K562 (cell line): ENCODE measurements at regions not wholly inside any gene's neighbourhood (a gene's known extent, or its start where the extent isn't known, plus 50 kb on each side); places are given as distances from the start of the nearest gene placed in this dataset.

Experiments used
- ATAC-seq: fragments of 200-7000 bp; cut with Tn5 transposase; 3 replicates; pipeline ENCODE4 v1.9.1; 2020; ENCODE audit warnings: moderate library complexity
- BruUV-seq: library from RNA; stranded (reverse); fragments of 400-500 nt; replicated peaks from 2 replicates; lab custom pipeline; 2021; lab: Mats Ljungman, UMichigan
- CTCF ChIA-PET: fragments of 300-600 bp; formaldehyde crosslinking; extraction: SDS; loops from one replicate; lab custom pipeline; 2021; ENCODE audit warnings: low intra/inter-chr PET ratio; lab: Yijun Ruan, JAX
- POLR2A ChIA-PET: fragments of 300-600, 350-650 bp; sonication (Branson Sonifier 250); formaldehyde crosslinking; extraction: SDS; loops from one replicate; lab custom pipeline; 2021; ENCODE audit warnings: antibody characterized with exemption, inconsistent platforms; lab: Yijun Ruan, JAX
- DNase-seq, 4 experiments: peaks; one replicate each; pipeline versions ENCODE4 v3.0.0 to v3.0.0-alpha.2; 2011 to 2018; ENCODE audit warnings: low spot score in 3 of 4, mixed read lengths in 3 of 4; ENCODE audit errors: extremely low read depth in 1 of 4
- FAIRE-seq: peaks from 2 replicates; lab custom pipeline; 2011; peaks lifted over from hg19 to GRCh38; lab: Jason Lieb, UNC
- H2AFZ ChIP-seq: 2 replicates; pipeline ENCODE4 v1.6.0; 2011; ENCODE audit warnings: low read depth, low read length, control low read depth, inconsistent platforms
- H3K27ac ChIP-seq: fragments of 200-600 bp; 3 replicates; pipeline ENCODE4 v1.8.0; 2011; ENCODE audit warnings: low read depth, mild to moderate bottlenecking, control low read depth, inconsistent platforms, low read length, moderate library complexity, mixed read lengths; ENCODE audit errors: extremely low read depth
- H3K27me3 ChIP-seq, 2 experiments: fragments of 300-600 bp in 1 of 2; 2 replicates in 1 of 2; 3 replicates in 1 of 2; pipeline versions ENCODE4 v1.6.0 to v1.8.0; 2011; ENCODE audit warnings: inconsistent platforms in 2 of 2, low read length in 2 of 2, mild to moderate bottlenecking in 1 of 2, mixed read lengths in 1 of 2, moderate library complexity in 1 of 2; ENCODE audit not compliant: control insufficient read depth in 2 of 2, insufficient read depth in 2 of 2
- H3K36me3 ChIP-seq: fragments of 300-600 bp; 3 replicates; pipeline ENCODE4 v1.8.0; 2011; ENCODE audit warnings: mild to moderate bottlenecking, low read length, inconsistent platforms; ENCODE audit not compliant: control insufficient read depth, insufficient read depth
- H3K4me1 ChIP-seq, 2 experiments: fragments of 200-600 bp in 1 of 2; replicated peaks in 1 of 2; 2 replicates in 1 of 2; 3 replicates in 1 of 2; pipeline versions ENCODE4 v1.5.1 to v1.8.0; 2011; ENCODE audit warnings: inconsistent platforms in 2 of 2, low read length in 2 of 2, mild to moderate bottlenecking in 1 of 2, mixed read lengths in 1 of 2, moderate library complexity in 1 of 2; ENCODE audit not compliant: control insufficient read depth in 2 of 2, insufficient read depth in 2 of 2
- H3K4me2 ChIP-seq: 2 replicates; pipeline ENCODE4 v1.6.1; 2011; ENCODE audit warnings: low read length, control low read depth, inconsistent platforms, mixed read lengths; ENCODE audit not compliant: insufficient read depth
- H3K4me3 ChIP-seq: fragments of 200-600 bp; sonication (generic), shearing (Covaris generic); 2 replicates; pipeline ENCODE4 v1.5.1; 2016; ENCODE audit warnings: control low read depth, inconsistent platforms
- H3K79me2 ChIP-seq: fragments of 200-600 bp; 3 replicates; pipeline ENCODE4 v1.8.0; 2011; ENCODE audit warnings: low read length, inconsistent platforms; ENCODE audit not compliant: control insufficient read depth, insufficient read depth
- H3K9ac ChIP-seq, 2 experiments: 2 replicates each; pipeline versions ENCODE4 v1.6.0 to v1.6.1; 2011; ENCODE audit warnings: low read depth in 2 of 2, low read length in 2 of 2, control low read depth in 1 of 2, inconsistent platforms in 1 of 2, mild to moderate bottlenecking in 1 of 2, mixed read lengths in 1 of 2; ENCODE audit not compliant: insufficient read depth in 1 of 2
- H3K9me1 ChIP-seq: one replicate; pipeline ENCODE4 v1.6.0; 2011; ENCODE audit warnings: inconsistent platforms, mild to moderate bottlenecking, low read length, moderate library complexity; ENCODE audit not compliant: control insufficient read depth, insufficient read depth
- H3K9me3 ChIP-seq: replicated peaks from 2 replicates; pipeline ENCODE4 v1.5.1; 2011; ENCODE audit warnings: low read depth, low read length, inconsistent platforms; ENCODE audit not compliant: control insufficient read depth, insufficient read depth
- H4K20me1 ChIP-seq: replicated peaks from 2 replicates; pipeline ENCODE4 v1.6.1; 2011; ENCODE audit warnings: low read length, inconsistent platforms, mixed read lengths; ENCODE audit not compliant: control insufficient read depth, insufficient read depth
- BRF1 ChIP-seq: IDR thresholded peaks from 3 replicates; pipeline ENCODE4 v1.6.1; 2011; ENCODE audit warnings: borderline replicate concordance, mild to moderate bottlenecking; ENCODE audit not compliant: insufficient read length; ENCODE audit errors: extremely low read depth
- CBX3 ChIP-seq, 2 experiments: IDR thresholded peaks; 1 replicate in 1 of 2; 2 replicates in 1 of 2; pipeline ENCODE4 v1.6.1; 2012; ENCODE audit warnings: inconsistent platforms in 2 of 2, low read length in 2 of 2, borderline replicate concordance in 1 of 2, control low read depth in 1 of 2
- EHMT2 ChIP-seq: fragments of 450-650 bp; IDR thresholded peaks from 2 replicates; pipeline ENCODE4 v1.6.1; 2018; ENCODE audit warnings: antibody characterized with exemption
- HOXB6 ChIP-seq: fragments of 250-450 bp; sonication (Bioruptor Pico); IDR thresholded peaks from 2 replicates; pipeline ENCODE4 v1.5.1; 2022; ENCODE audit warnings: mild to moderate bottlenecking, borderline replicate concordance
- MECOM ChIP-seq: fragments of 250-450 bp; sonication (Bioruptor Pico); IDR thresholded peaks from 2 replicates; pipeline ENCODE4 v1.8.0; 2022; ENCODE audit warnings: inconsistent platforms
- NFE2 ChIP-seq: IDR thresholded peaks from 2 replicates; pipeline ENCODE4 v1.6.1; 2014; ENCODE audit warnings: antibody characterized with exemption, low read depth
- PHF20 ChIP-seq: fragments of 450-650 bp; IDR thresholded peaks from 2 replicates; pipeline ENCODE4 v1.6.1; 2018; ENCODE audit not compliant: partially characterized antibody
- PYGO2 ChIP-seq: fragments of 450-650 bp; IDR thresholded peaks from 2 replicates; pipeline ENCODE4 v1.6.1; 2016; ENCODE audit warnings: mild to moderate bottlenecking, missing genetic modification characterization, moderate library complexity, missing compliant biosample characterization
- SP1 ChIP-seq: sonication (generic); formaldehyde crosslinking; IDR thresholded peaks from 2 replicates; pipeline ENCODE4 v1.8.1; 2022; ENCODE audit warnings: mild to moderate bottlenecking, missing genetic modification reagents
- ZBED1 ChIP-seq: IDR thresholded peaks from 2 replicates; pipeline ENCODE4 v1.6.1; 2014
- WGBS: fragments of 100-300 bp; shearing (Covaris generic); methylation state at CpG from one replicate; pipeline ENCODE4 v1.1.6; 2016; ENCODE audit warnings: low coverage, mixed read lengths; ENCODE audit not compliant: insufficient coverage; ENCODE audit errors: missing lambda C conversion rate; 5-methylcytosine and 5-hydroxymethylcytosine counted together
- in situ Hi-C: fragments of 300-500 bp; cut with MboI; formaldehyde crosslinking; loops from 4 replicates; pipeline ENCODE4 v1.15.0; 2018; ENCODE audit warnings: inconsistent platforms, mixed read lengths
- intact Hi-C: fragments of 100-400 bp; cut with micrococcal nuclease; formaldehyde crosslinking; loops from 2 replicates; pipeline ENCODE4 v1.14.2; 2022
- TF ChIP-seq, protein P1 (sequence below): fragments of 150-350 bp; conservative IDR thresholded peaks from 2 replicates; pipeline ENCODE4 v1.6.1; 2014; ENCODE audit warnings: low read length
- TF ChIP-seq, protein P2 (sequence below): sonication (generic); formaldehyde crosslinking; IDR thresholded peaks from 2 replicates; pipeline ENCODE4 v1.9.0; 2022; ENCODE audit warnings: mild to moderate bottlenecking, missing genetic modification reagents
- TF ChIP-seq, protein P3 (sequence below): fragments of 450-650 bp; formaldehyde crosslinking; IDR thresholded peaks from 2 replicates; pipeline ENCODE4 v1.4.0; 2020; ENCODE audit warnings: mild to moderate bottlenecking
- TF ChIP-seq, protein P4 (sequence below): sonication (generic); formaldehyde crosslinking; IDR thresholded peaks from 2 replicates; pipeline ENCODE4 v1.8.1; 2023; ENCODE audit warnings: mild to moderate bottlenecking, missing genetic modification reagents
- TF ChIP-seq, protein P5 (sequence below), 3 experiments: fragments of 200-800 bp in 1 of 3; sonication (Bioruptor generic) in 1 of 3; sonication (generic) in 1 of 3; formaldehyde crosslinking in 1 of 3; IDR thresholded peaks; 2 replicates each; pipeline versions ENCODE4 v1.6.1 to v1.8.0; 2016 to 2022; ENCODE audit warnings: mild to moderate bottlenecking in 2 of 3, missing compliant biosample characterization in 2 of 3, missing genetic modification characterization in 2 of 3, missing genetic modification reagents in 1 of 3

DNA sequence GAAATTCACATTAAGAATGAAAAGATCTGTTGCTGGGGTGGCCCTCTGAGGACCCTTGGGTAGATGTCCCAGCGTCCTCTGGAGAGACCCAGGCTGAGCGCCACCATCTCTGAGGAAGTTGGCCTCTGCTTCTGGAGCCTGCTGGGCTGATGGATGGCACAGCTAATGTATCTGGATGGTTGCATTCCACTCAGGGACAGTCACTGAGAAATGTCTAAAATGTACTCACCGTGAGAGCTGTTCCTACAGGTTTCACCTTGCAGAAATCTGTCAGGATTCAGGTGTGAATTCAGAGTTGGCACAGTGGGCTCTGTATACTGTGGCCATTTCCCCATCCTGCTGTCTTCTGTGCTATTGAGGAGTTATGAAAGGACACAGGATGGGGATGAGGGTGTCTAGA is 247.2 kb downstream of the AACS start:
- Histone ChIP-seq H3K9ac (no peak overlapping the region), H3K27ac (no peak overlapping the region), H4K20me1 (no peaks in the 10 kb centered on the region), H3K9me3 (no peaks in the 10 kb centered on the region), H3K4me2 (no peak overlapping the region), H3K4me1 (no peaks in the 10 kb centered on the region), H3K36me3 (no peaks in the 10 kb centered on the region), H3K79me2 (no peaks in the 10 kb centered on the region), H2AFZ (no peak overlapping the region)
- WGBS = 3% methylated on average over 3 of the region's 3 CpGs
- POLR2A ChIA-PET = interaction anchor here (0.7 kb wide), 3 partner anchors 8 to 32 kb away, joined by 3 read pairs; no protein-coding TSS in a partner anchor
- no peak for ATAC-seq
- in situ Hi-C loops (no loop called here), intact Hi-C loops (no loop called here)
- FAIRE-seq = no peak
- DNase-seq = no peak
- TF ChIP-seq, protein P1, sequence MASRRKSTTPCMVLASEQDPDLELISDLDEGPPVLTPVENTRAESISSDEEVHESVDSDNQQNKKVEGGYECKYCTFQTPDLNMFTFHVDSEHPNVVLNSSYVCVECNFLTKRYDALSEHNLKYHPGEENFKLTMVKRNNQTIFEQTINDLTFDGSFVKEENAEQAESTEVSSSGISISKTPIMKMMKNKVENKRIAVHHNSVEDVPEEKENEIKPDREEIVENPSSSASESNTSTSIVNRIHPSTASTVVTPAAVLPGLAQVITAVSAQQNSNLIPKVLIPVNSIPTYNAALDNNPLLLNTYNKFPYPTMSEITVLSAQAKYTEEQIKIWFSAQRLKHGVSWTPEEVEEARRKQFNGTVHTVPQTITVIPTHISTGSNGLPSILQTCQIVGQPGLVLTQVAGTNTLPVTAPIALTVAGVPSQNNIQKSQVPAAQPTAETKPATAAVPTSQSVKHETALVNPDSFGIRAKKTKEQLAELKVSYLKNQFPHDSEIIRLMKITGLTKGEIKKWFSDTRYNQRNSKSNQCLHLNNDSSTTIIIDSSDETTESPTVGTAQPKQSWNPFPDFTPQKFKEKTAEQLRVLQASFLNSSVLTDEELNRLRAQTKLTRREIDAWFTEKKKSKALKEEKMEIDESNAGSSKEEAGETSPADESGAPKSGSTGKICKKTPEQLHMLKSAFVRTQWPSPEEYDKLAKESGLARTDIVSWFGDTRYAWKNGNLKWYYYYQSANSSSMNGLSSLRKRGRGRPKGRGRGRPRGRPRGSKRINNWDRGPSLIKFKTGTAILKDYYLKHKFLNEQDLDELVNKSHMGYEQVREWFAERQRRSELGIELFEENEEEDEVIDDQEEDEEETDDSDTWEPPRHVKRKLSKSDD = no peak
- TF ChIP-seq, protein P2, sequence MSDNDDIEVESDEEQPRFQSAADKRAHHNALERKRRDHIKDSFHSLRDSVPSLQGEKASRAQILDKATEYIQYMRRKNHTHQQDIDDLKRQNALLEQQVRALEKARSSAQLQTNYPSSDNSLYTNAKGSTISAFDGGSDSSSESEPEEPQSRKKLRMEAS (CRISPR knock-in tag) = no peak
- TF ChIP-seq PHF20 (no peak), NFE2 (no peak), PYGO2 (no peak), HOXB6 (CRISPR knock-in tag) (no peak), CBX3 (IDR thresholded peaks at IDR 0.05; ENCODE audit: borderline replicate concordance in 1 of 2, low read length in 2 of 2) (no peak), EHMT2 (no peak), MECOM (CRISPR knock-in tag) (no peak), ZBED1 (no peak), SP1 (CRISPR knock-in tag) (no peak), BRF1 (no peak)
- TF ChIP-seq, protein P3, sequence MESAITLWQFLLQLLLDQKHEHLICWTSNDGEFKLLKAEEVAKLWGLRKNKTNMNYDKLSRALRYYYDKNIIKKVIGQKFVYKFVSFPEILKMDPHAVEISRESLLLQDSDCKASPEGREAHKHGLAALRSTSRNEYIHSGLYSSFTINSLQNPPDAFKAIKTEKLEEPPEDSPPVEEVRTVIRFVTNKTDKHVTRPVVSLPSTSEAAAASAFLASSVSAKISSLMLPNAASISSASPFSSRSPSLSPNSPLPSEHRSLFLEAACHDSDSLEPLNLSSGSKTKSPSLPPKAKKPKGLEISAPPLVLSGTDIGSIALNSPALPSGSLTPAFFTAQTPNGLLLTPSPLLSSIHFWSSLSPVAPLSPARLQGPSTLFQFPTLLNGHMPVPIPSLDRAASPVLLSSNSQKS (CRISPR knock-in tag) = no peak
- TF ChIP-seq, protein P4, sequence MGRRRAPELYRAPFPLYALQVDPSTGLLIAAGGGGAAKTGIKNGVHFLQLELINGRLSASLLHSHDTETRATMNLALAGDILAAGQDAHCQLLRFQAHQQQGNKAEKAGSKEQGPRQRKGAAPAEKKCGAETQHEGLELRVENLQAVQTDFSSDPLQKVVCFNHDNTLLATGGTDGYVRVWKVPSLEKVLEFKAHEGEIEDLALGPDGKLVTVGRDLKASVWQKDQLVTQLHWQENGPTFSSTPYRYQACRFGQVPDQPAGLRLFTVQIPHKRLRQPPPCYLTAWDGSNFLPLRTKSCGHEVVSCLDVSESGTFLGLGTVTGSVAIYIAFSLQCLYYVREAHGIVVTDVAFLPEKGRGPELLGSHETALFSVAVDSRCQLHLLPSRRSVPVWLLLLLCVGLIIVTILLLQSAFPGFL (CRISPR knock-in tag) = no peak
- TF ChIP-seq, protein P5, sequence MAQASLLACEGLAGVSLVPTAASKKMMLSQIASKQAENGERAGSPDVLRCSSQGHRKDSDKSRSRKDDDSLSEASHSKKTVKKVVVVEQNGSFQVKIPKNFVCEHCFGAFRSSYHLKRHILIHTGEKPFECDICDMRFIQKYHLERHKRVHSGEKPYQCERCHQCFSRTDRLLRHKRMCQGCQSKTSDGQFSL (CRISPR knock-in tag; IDR thresholded peaks at IDR 0.05) = no peak
- TF ChIP-seq, protein P5 (tag; IDR thresholded peaks at IDR 0.05) = no peak
- TF ChIP-seq, all 486 proteins: peak for 0
- no peak overlapping the region for H3K4me3 ChIP-seq
- CTCF ChIA-PET = no interaction called here
- peaks cover 0 to 10% of the 10 kb centered on the region in 2 experiments; a peak in 2 of 5 replicates for H3K27me3 ChIP-seq
- no peaks in the 10 kb centered on the region for H3K9me1 ChIP-seq
- BruUV-seq = no TSS peak
